ENCODE measurements at regions not wholly inside any gene's neighbourhood (a gene's known extent, or its start where the extent isn't known, plus 50 kb on each side); places are given as distances from the start of the nearest gene placed in this dataset.

GRCh38 chr10:29946953-29947700 is 112.3 kb downstream of the JCAD start:
- WGBS (ENCODE audit: low lambda C conversion rate): 22% methylated on average over 8 of the region's 9 CpGs
- Histone ChIP-seq H3K4me1 (ENCODE audit: insufficient read depth, low read length) (no peaks in the 10 kb centered on the region), H3K4me2 (ENCODE audit: low read depth, low read length) (no peak overlapping the region), H3K36me3 (replicated peaks in 1 of 2; ENCODE audit: control insufficient read depth in 1 of 2, insufficient read depth in 2 of 2, low read length in 2 of 2) (no peaks in the 10 kb centered on the region), H3K9me3 (ENCODE audit: low read length) (no peaks in the 10 kb centered on the region), H3K27me3 (ENCODE audit: control insufficient read depth in 1 of 2, insufficient read depth in 2 of 2, low read length in 2 of 2) (no peaks in the 10 kb centered on the region; a peak in 2 of 5 replicates), H3K9ac (ENCODE audit: insufficient read depth, low read depth, low read length) (no peak overlapping the region), H3K79me2 (ENCODE audit: insufficient read depth, low read length) (no peaks in the 10 kb centered on the region), H3K4me3 (replicated peaks in 1 of 3; ENCODE audit: insufficient read depth in 1 of 3, low read depth in 2 of 3, low read length in 3 of 3) (no peak overlapping the region), H3K27ac (ENCODE audit: extremely low read length, insufficient read depth, low read length) (no peak overlapping the region), H4K20me1 (ENCODE audit: insufficient read depth, low read length) (no peaks in the 10 kb centered on the region), H2AFZ (ENCODE audit: low read length) (no peak overlapping the region)
- POLR2A ChIA-PET: no interaction called here
- no TSS peak for BruUV-seq (replicated peaks)
- ATAC-seq: no peak
- in situ Hi-C loops (cut with HindIII; ENCODE audit: extremely low pct_ligation_motif_present, low pct_unique_long_range_greater_than_20kb) (no loop called here), intact Hi-C loops (cut with micrococcal nuclease; ENCODE audit: unreplicated experiment) (no loop called here)
- no peak for FAIRE-seq
- no peak for TF ChIP-seq DMAP1 (CRISPR knock-in tag; IDR thresholded peaks at IDR 0.05)
- TF ChIP-seq EZH2 (conservative IDR thresholded peaks at IDR 0.05; ENCODE audit: low read depth, low read length): no peak
- no peak for TF ChIP-seq BRCA1 (CRISPR knock-in tag; IDR thresholded peaks at IDR 0.05)
- no peak for TF ChIP-seq FOSL2 (CRISPR knock-in tag; IDR thresholded peaks at IDR 0.05)
- TF ChIP-seq PAWR (CRISPR knock-in tag; IDR thresholded peaks at IDR 0.05; ENCODE audit: borderline replicate concordance): no peak
- TF ChIP-seq PHF5A (CRISPR knock-in tag; IDR thresholded peaks at IDR 0.05; ENCODE audit: low read depth, unreplicated experiment): no peak
- TF ChIP-seq ZGPAT (CRISPR knock-in tag; IDR thresholded peaks at IDR 0.05): no peak
- TF ChIP-seq NFRKB (IDR thresholded peaks at IDR 0.05): no peak
- TF ChIP-seq ATAD3A (CRISPR knock-in tag; IDR thresholded peaks at IDR 0.05): no peak
- no peak for TF ChIP-seq ZNF180 (CRISPR knock-in tag; IDR thresholded peaks at IDR 0.05; ENCODE audit: borderline replicate concordance, low read depth)
- no peak for TF ChIP-seq HOXA7 (CRISPR knock-in tag; IDR thresholded peaks at IDR 0.05)
- no peak for DNase-seq (ENCODE audit: low spot score)
- CTCF ChIA-PET (ENCODE audit: low intra/inter-chr PET ratio, low total read pairs): no interaction called here
